PFSK-1 (cell line): ENCODE measurements at regions not wholly inside any gene's neighbourhood (a gene's known extent, or its start where the extent isn't known, plus 50 kb on each side); places are given as distances from the start of the nearest gene placed in this dataset.

ENCODE experiments used
- FOXP2 ChIP-seq: optimal IDR thresholded peaks from 2 replicates; pipeline ENCODE3; 2011; ENCODE audit warnings: borderline replicate concordance, control low read depth, inconsistent platforms; ENCODE audit not compliant: insufficient read depth; ENCODE audit errors: extremely low read length, extremely low read depth
- POLR2AphosphoS5 ChIP-seq: IDR thresholded peaks from 2 replicates; pipeline ENCODE4 v1.6.1; 2012; ENCODE audit warnings: low read depth, mild to moderate bottlenecking, control low read depth, low read length, moderate library complexity
- SIN3A ChIP-seq: IDR thresholded peaks from 2 replicates; pipeline ENCODE4 v1.6.1; 2012; ENCODE audit warnings: mild to moderate bottlenecking, low read length, moderate library complexity, borderline replicate concordance; ENCODE audit not compliant: insufficient read depth
- TAF1 ChIP-seq: IDR thresholded peaks from 2 replicates; pipeline ENCODE4 v1.6.1; 2012; ENCODE audit warnings: low read length, control low read depth, borderline replicate concordance; ENCODE audit not compliant: insufficient read depth
- TF ChIP-seq, protein P1 (sequence below), 2 experiments: IDR thresholded peaks; 2 replicates each; pipeline versions ENCODE4 v1.6.1 to v1.8.0; 2011 to 2012; ENCODE audit warnings: low read depth in 2 of 2, low read length in 2 of 2, control low read depth in 1 of 2, inconsistent platforms in 1 of 2, mild to moderate bottlenecking in 1 of 2, moderate library complexity in 1 of 2; ENCODE audit not compliant: insufficient read depth in 1 of 2

DNA sequence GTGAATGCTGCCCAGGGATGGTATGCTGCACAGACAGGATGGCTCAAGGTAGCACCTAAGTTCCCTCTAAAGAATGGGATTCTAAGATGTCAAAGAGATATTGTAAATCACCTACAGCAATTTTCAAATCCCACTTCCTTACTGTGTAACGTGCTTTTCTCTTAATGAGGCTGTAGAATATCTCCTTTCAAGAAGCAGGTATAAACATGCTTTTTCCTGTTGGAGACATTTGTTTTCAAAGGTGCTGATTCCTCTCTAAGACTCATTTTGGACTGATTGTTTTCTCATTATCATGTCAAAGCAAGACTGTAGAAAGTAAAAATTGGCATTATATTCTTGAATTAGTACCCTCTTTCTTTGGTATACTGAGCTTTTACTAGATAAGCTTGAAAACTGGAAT is 412.6 kb upstream of the PAPPA start:
- TF ChIP-seq POLR2AphosphoS5 (no peak), TAF1 (no peak), FOXP2 (no peak)
- TF ChIP-seq, protein P1, sequence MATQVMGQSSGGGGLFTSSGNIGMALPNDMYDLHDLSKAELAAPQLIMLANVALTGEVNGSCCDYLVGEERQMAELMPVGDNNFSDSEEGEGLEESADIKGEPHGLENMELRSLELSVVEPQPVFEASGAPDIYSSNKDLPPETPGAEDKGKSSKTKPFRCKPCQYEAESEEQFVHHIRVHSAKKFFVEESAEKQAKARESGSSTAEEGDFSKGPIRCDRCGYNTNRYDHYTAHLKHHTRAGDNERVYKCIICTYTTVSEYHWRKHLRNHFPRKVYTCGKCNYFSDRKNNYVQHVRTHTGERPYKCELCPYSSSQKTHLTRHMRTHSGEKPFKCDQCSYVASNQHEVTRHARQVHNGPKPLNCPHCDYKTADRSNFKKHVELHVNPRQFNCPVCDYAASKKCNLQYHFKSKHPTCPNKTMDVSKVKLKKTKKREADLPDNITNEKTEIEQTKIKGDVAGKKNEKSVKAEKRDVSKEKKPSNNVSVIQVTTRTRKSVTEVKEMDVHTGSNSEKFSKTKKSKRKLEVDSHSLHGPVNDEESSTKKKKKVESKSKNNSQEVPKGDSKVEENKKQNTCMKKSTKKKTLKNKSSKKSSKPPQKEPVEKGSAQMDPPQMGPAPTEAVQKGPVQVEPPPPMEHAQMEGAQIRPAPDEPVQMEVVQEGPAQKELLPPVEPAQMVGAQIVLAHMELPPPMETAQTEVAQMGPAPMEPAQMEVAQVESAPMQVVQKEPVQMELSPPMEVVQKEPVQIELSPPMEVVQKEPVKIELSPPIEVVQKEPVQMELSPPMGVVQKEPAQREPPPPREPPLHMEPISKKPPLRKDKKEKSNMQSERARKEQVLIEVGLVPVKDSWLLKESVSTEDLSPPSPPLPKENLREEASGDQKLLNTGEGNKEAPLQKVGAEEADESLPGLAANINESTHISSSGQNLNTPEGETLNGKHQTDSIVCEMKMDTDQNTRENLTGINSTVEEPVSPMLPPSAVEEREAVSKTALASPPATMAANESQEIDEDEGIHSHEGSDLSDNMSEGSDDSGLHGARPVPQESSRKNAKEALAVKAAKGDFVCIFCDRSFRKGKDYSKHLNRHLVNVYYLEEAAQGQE (IDR thresholded peaks at IDR 0.05; ENCODE audit: insufficient read depth in 1 of 2, low read depth in 2 of 2, low read length in 2 of 2): no peak

DNA sequence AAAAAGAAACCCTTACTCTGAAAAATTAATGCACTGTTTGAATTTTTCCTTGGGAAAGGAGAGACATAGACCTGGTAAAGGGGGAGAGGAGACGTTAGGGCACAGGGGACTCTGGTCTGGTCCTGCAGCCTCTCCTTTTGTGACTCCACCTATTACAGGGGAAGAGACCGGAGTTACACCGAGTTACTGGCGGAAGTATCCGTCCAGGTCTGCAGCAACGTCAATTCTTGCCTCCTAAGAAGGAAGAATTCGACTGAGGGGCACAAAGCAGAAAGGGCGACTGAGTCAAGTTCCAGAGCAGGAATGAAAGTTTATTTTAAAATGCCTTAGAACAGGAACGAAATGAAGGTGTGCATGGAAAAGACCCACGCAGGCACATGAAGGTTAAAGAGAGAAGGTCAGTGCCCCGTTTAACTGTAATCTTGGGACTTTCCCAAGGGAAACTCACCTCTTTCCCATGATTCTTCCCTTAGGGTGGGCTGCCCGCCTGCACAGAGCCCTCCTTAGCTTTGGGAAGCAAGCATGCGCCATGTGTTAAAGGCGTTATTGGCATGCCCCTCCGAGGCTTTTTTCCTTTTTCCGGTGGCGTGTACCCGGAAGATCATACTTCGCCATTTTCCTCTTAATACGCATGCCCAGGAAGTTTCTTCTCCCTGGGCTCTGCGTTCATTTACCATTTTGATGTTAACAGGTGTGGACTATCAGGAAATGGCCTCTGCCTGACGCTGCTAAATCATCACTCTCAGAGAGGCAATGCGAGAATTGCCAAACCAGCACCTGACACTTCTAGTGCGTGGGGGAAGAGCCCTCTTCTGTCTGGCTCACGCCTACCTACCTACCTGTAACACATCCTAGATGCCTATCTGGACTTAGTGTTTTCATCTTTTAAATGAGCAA is 409.6 kb upstream of the PAPPA start:
- no peak for TF ChIP-seq FOXP2
- TF ChIP-seq POLR2AphosphoS5: no peak
- TF ChIP-seq TAF1: no peak

DNA sequence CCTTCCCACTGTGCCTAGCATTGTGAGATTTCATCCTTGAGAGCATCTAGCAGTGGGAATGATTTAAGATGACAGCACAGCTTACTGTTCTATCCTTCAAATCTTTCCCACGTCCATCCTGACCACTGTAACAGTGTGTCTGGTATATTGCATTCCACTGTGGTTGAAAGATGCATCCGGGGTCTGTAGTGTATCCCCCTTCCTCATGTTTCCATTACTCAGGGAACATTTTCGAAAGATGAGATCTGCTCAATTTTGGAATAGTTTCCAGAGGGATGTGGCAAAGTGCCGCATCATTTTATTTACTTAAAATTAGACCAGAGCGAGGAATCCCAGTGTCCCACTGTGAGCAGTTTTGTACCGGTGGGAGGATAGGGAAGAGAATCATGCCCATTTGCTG is 407.1 kb upstream of the PAPPA start:
- TF ChIP-seq, protein P1 (IDR thresholded peaks at IDR 0.05; ENCODE audit: insufficient read depth in 1 of 2, low read depth in 2 of 2, low read length in 2 of 2): no peak

DNA sequence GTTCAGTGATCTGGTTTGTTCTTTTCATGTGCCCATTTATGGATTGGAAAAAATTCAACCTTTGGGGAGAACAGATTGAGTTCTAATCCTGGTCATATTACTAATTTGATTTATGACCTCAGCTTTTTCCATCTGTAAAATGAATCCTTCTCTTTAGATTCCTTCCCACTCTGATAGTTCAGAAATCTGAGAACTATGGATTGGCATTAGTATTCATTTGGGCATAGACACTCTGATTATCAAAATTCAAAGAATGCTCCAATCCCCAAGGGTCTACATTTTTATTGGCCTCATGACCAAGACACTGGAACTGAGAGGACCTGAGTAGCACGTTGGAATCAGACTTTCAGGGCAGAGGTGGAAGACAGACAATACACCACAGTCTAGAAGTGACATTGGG is 405.9 kb upstream of the PAPPA start:
- TF ChIP-seq TAF1: no peak
- TF ChIP-seq, protein P1 (IDR thresholded peaks at IDR 0.05; ENCODE audit: insufficient read depth in 1 of 2, low read depth in 2 of 2, low read length in 2 of 2): no peak
- TF ChIP-seq POLR2AphosphoS5: no peak
- TF ChIP-seq SIN3A: no peak
- TF ChIP-seq FOXP2: no peak

DNA sequence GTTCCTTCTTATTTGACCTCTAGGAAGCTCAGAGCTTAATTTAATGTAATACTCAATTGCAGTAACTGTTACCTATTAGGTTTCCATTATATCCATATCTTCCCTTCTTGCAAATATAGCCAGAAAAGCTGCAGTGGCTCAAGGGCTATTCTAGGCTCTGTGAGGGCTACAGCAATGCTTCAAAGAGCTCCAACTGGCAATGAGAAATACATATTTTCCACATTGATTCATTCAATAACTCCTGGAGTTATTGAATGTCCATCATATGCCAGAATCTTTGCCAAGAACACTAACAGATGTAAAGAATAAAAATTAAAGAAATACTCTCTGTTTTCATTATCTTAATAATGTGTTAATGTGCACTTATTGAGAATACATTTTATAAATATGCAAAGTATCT is 396.9 kb upstream of the PAPPA start:
- TF ChIP-seq POLR2AphosphoS5: no peak
- no peak for TF ChIP-seq TAF1
- TF ChIP-seq, protein P1 (IDR thresholded peaks at IDR 0.05; ENCODE audit: insufficient read depth in 1 of 2, low read depth in 2 of 2, low read length in 2 of 2): no peak
- no peak for TF ChIP-seq FOXP2
- no peak for TF ChIP-seq SIN3A
